ENCODE measurements at regions not wholly inside any gene's neighbourhood (a gene's known extent, or its start where the extent isn't known, plus 50 kb on each side); places are given as distances from the start of the nearest gene placed in this dataset.

- Histone ChIP-seq H3K27ac (no peak overlapping the region), H3K36me3 (no peaks in the 10 kb centered on the region), H3K27me3 (no peaks in the 10 kb centered on the region), H3K4me1 (no peaks in the 10 kb centered on the region), H3K4me3 (no peak overlapping the region), H3K9me3 (peaks cover 0 to 7% (median 0%) of the 10 kb centered on the region in 4 donors)
- WGBS, 2 donors, result 56 to 63% methylated on average over 3 of the region's 3 CpGs
- no peak for TF ChIP-seq POLR2AphosphoS5 (IDR thresholded peaks at IDR 0.05)
- intact Hi-C loops (cut with DNase I), result no loop called here
- no peak for DNase-seq
Observed at GRCh38 chr12:84191779-84192178, 720.8 kb downstream of the SLC6A15 start.

- no peak for TF ChIP-seq CTCF (IDR thresholded peaks at IDR 0.05)
- TF ChIP-seq POLR2A (IDR thresholded peaks at IDR 0.05), result no peak
- TF ChIP-seq POLR2AphosphoS5 (IDR thresholded peaks at IDR 0.05), result no peak
- no peak for TF ChIP-seq EP300 (IDR thresholded peaks at IDR 0.05)
- 65 to 66% methylated on average over 1 of the region's 1 CpG for WGBS, 2 donors
Observed at GRCh38 chr12:84186433-84186832, 726.2 kb downstream of the SLC6A15 start.

GRCh38 chr12:84183576-84183975 lies 729.0 kb downstream of the SLC6A15 start:
- intact Hi-C loops (cut with DNase I), result no loop called here

More at GRCh38 chr12:84186433-84186832, 726.2 kb downstream of the SLC6A15 start:
- no peak overlapping the region for H3K27ac ChIP-seq
- intact Hi-C loops (cut with DNase I), result no loop called here
- no peaks in the 10 kb centered on the region for H3K9me3 ChIP-seq
- peaks cover 0 to 5% (median 0%) of the 10 kb centered on the region in 4 donors for H3K4me1 ChIP-seq
- H3K27me3 ChIP-seq, result no peaks in the 10 kb centered on the region
- H3K4me3 ChIP-seq, result no peak overlapping the region
- H3K36me3 ChIP-seq, result no peaks in the 10 kb centered on the region
- no peak for DNase-seq

GRCh38 chr12:84174115-84174514 lies 738.5 kb downstream of the SLC6A15 start:
- no peak overlapping the region for H3K4me3 ChIP-seq
- no peak overlapping the region for H3K27ac ChIP-seq
- TF ChIP-seq EP300 (IDR thresholded peaks at IDR 0.05) (no peak), POLR2A (IDR thresholded peaks at IDR 0.05) (no peak), CTCF (IDR thresholded peaks at IDR 0.05) (no peak), POLR2AphosphoS5 (IDR thresholded peaks at IDR 0.05) (no peak)
- no peaks in the 10 kb centered on the region for H3K9me3 ChIP-seq
- no peak for DNase-seq
- no peaks in the 10 kb centered on the region for H3K4me1 ChIP-seq
- H3K36me3 ChIP-seq, result no peaks in the 10 kb centered on the region
- intact Hi-C loops (cut with DNase I), result no loop called here
- H3K27me3 ChIP-seq, result no peaks in the 10 kb centered on the region
- WGBS, 2 donors, result 60 to 80% methylated on average over 5 of the region's 5 CpGs

More at GRCh38 chr12:84183576-84183975, 729.0 kb downstream of the SLC6A15 start:
- Histone ChIP-seq H3K4me1 (peaks cover 0 to 5% (median 0%) of the 10 kb centered on the region in 4 donors), H3K27me3 (no peaks in the 10 kb centered on the region), H3K36me3 (no peaks in the 10 kb centered on the region), H3K9me3 (no peaks in the 10 kb centered on the region), H3K27ac (no peak overlapping the region), H3K4me3 (no peak overlapping the region)
- no peak for DNase-seq
- TF ChIP-seq CTCF (IDR thresholded peaks at IDR 0.05) (no peak), EP300 (IDR thresholded peaks at IDR 0.05) (no peak), POLR2A (IDR thresholded peaks at IDR 0.05) (no peak), POLR2AphosphoS5 (IDR thresholded peaks at IDR 0.05) (no peak)
- WGBS, 2 donors, result 70 to 73% methylated on average over 2 of the region's 2 CpGs

GRCh38 chr12:84172823-84173424 lies 739.7 kb downstream of the SLC6A15 start:
- intact Hi-C loops (cut with DNase I), result no loop called here
- WGBS, 2 donors, result 76 to 83% methylated on average over 4 of the region's 4 CpGs
- H3K27ac ChIP-seq, result no peak overlapping the region
- no peak overlapping the region for H3K4me3 ChIP-seq
- no peaks in the 10 kb centered on the region for H3K9me3 ChIP-seq
- H3K4me1 ChIP-seq, result no peaks in the 10 kb centered on the region
- TF ChIP-seq POLR2A (IDR thresholded peaks at IDR 0.05) (no peak), POLR2AphosphoS5 (IDR thresholded peaks at IDR 0.05) (no peak), EP300 (IDR thresholded peaks at IDR 0.05) (no peak), CTCF (IDR thresholded peaks at IDR 0.05) (no peak)
- no peak for DNase-seq
- H3K27me3 ChIP-seq, result no peaks in the 10 kb centered on the region
- H3K36me3 ChIP-seq, result no peaks in the 10 kb centered on the region

All from sigmoid colon (tissue), 6 donors.